Testis (tissue), 2 donors: ENCODE measurements at regions not wholly inside any gene's neighbourhood (a gene's known extent, or its start where the extent isn't known, plus 50 kb on each side); places are given as distances from the start of the nearest gene placed in this dataset.

Experiments
- DNase-seq: peaks from one replicate; pipeline ENCODE4 v3.0.0-alpha.2; 2019
- H3K27ac ChIP-seq, 2 donors: fragments of 200-600 bp; sonication (generic); one replicate each; pipeline ENCODE4 v1.5.1; 2019
- H3K27me3 ChIP-seq: fragments of 200-600 bp; sonication (generic); one replicate; pipeline ENCODE4 v1.5.1; 2019
- H3K36me3 ChIP-seq: fragments of 200-600 bp; sonication (generic); one replicate; pipeline ENCODE4 v1.5.1; 2017; ENCODE audit warnings: low read depth; ENCODE audit errors: missing control alignments
- H3K4me1 ChIP-seq: fragments of 200-600 bp; sonication (generic); one replicate; pipeline ENCODE4 v1.5.1; 2019
- H3K4me3 ChIP-seq, 2 donors: fragments of 200-600 bp; sonication (generic); one replicate each; pipeline ENCODE4 v1.5.1; 2017 to 2019
- H3K9me3 ChIP-seq: fragments of 200-600 bp; sonication (generic); one replicate; pipeline ENCODE4 v1.5.1; 2017
- POLR2A ChIP-seq: fragments of 450-650 bp; IDR thresholded peaks from one replicate; pipeline ENCODE4 v1.6.1; 2017; ENCODE audit warnings: antibody characterized with exemption, mild to moderate bottlenecking, moderate library complexity
- WGBS, 2 donors: methylation state at CpG; one replicate each; pipeline ENCODE4 v1.1.5; 2018; 5-methylcytosine and 5-hydroxymethylcytosine counted together
- intact Hi-C: fragments of 100-400 bp; cut with DNase I; formaldehyde crosslinking; loops from one replicate; pipeline ENCODE4 v1.15.1; 2023; ENCODE audit warnings: low total_unique reads
- TF ChIP-seq, protein P1 (sequence below), 3 experiments: fragments of 450-650 bp in 2 of 3; fragments of 200-600 bp in 1 of 3; sonication (generic) in 1 of 3; IDR thresholded peaks; one replicate each; pipeline ENCODE4 v1.5.1; 2016 to 2019; ENCODE audit warnings: antibody characterized with exemption in 3 of 3, mild to moderate bottlenecking in 2 of 3, moderate library complexity in 1 of 3

DNA sequence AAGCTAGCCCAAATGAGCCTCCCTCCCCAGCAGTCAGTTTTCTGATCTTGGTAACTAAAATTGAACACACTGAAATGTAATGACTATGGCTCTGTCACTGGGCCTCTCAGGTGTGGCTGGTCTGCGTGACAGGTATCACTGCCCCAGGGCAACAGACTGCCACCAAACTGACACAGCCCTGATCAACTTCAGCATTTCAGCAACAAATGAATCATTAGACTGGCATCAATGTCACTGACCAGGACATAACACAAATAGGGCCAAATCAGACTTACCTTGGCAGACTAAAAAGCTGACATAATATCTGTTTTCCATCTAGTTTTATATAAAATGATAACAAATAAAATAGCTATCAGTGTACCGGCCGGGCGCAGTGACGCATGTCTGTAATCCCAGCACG, 290.8 kb upstream of the CHAC2 start:
- intact Hi-C loops: no loop called here
- DNase-seq: no peak
- Histone ChIP-seq H3K27ac (no peak overlapping the region), H3K9me3 (no peaks in the 10 kb centered on the region), H3K4me3 (no peak overlapping the region), H3K4me1 (peaks cover 3% of the 10 kb centered on the region), H3K36me3 (no peaks in the 10 kb centered on the region), H3K27me3 (no peaks in the 10 kb centered on the region)
- TF ChIP-seq, protein P1, sequence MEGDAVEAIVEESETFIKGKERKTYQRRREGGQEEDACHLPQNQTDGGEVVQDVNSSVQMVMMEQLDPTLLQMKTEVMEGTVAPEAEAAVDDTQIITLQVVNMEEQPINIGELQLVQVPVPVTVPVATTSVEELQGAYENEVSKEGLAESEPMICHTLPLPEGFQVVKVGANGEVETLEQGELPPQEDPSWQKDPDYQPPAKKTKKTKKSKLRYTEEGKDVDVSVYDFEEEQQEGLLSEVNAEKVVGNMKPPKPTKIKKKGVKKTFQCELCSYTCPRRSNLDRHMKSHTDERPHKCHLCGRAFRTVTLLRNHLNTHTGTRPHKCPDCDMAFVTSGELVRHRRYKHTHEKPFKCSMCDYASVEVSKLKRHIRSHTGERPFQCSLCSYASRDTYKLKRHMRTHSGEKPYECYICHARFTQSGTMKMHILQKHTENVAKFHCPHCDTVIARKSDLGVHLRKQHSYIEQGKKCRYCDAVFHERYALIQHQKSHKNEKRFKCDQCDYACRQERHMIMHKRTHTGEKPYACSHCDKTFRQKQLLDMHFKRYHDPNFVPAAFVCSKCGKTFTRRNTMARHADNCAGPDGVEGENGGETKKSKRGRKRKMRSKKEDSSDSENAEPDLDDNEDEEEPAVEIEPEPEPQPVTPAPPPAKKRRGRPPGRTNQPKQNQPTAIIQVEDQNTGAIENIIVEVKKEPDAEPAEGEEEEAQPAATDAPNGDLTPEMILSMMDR (IDR thresholded peaks at IDR 0.05): no peak
- TF ChIP-seq POLR2A: no peak
- 96 to 100% methylated on average over 6 of the region's 6 CpGs for WGBS, 2 donors

DNA sequence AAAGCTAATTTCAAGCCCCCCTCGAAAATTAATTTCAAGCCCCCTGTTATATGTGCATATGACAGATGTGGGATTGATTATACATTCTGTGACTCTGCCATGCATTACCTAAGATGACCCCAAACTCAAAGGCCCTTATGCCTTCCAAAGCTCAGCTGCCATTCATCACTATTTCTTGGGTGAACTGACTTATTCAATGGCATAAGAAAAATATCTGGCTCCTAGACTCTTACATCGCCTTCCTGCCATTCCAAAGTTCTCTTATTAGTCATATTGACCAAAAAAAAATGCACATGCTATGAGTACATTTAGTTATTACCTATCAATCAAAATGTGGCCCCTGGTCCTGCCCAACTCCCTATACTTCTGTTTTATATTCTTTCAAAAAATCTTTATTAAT, 291.8 kb upstream of the CHAC2 start:
- no peaks in the 10 kb centered on the region for H3K36me3 ChIP-seq
- intact Hi-C loops: no loop called here
- H3K27me3 ChIP-seq: no peaks in the 10 kb centered on the region
- H3K27ac ChIP-seq: no peak overlapping the region
- TF ChIP-seq, protein P1 (IDR thresholded peaks at IDR 0.05): no peak
- TF ChIP-seq POLR2A: no peak
- DNase-seq: no peak
- H3K4me1 ChIP-seq: peaks cover 3% of the 10 kb centered on the region
- H3K9me3 ChIP-seq: no peaks in the 10 kb centered on the region
- WGBS, 2 donors: 88 to 92% methylated on average over 2 of the region's 2 CpGs
- H3K4me3 ChIP-seq: no peak overlapping the region

DNA sequence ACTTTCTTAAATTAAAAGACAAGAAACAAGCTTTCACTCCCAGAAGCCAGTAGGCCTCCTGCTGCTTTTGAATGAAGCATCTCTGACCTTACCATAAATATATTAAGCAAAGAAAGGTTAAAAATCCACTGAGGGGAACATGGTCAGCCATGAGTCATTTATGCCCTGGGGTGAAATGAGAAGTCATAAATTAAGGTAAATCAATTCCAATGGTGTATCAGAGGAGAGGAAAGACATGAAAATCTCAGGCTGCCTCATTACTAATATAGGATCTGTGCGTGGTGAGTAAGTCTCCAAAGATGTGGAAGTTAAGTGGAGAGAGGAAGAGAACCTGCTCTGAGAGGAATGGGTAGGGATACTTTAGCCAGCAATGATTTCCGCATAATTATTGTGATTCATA, 292.3 kb upstream of the CHAC2 start:
- no peak for TF ChIP-seq POLR2A
- TF ChIP-seq, protein P1 (IDR thresholded peaks at IDR 0.05): no peak
- Histone ChIP-seq H3K9me3 (no peaks in the 10 kb centered on the region), H3K4me1 (peaks cover 3% of the 10 kb centered on the region), H3K27ac (no peak overlapping the region), H3K36me3 (no peaks in the 10 kb centered on the region), H3K4me3 (no peak overlapping the region), H3K27me3 (no peaks in the 10 kb centered on the region)
- DNase-seq: no peak
- WGBS, 2 donors: 87 to 98% methylated on average over 2 of the region's 2 CpGs
- intact Hi-C loops: no loop called here

DNA sequence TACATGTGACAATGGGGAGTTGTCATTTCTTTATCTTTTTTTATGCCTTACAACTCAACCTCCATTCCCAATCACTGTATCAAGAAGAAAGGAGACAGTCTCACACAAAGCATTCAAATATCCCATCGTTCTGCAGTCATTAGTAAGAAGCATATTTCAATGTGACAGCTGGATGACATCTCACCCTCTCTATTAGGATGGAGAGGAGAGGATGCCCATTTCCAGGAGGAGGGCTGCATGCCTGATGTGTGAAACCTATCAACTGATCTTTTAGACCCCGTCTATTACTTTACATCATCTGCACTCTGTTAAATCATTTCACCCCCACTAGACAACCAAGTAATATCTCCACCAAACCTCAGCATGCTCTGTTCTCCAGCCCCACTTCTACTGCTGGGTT, 292.7 kb upstream of the CHAC2 start:
- no peak for DNase-seq
- no peak overlapping the region for H3K4me3 ChIP-seq
- no peaks in the 10 kb centered on the region for H3K36me3 ChIP-seq
- TF ChIP-seq, protein P1 (IDR thresholded peaks at IDR 0.05): no peak
- no peaks in the 10 kb centered on the region for H3K27me3 ChIP-seq
- H3K4me1 ChIP-seq: peaks cover 3% of the 10 kb centered on the region
- no peak overlapping the region for H3K27ac ChIP-seq
- intact Hi-C loops: no loop called here
- 48 to 69% methylated on average over 2 of the region's 2 CpGs for WGBS, 2 donors
- H3K9me3 ChIP-seq: no peaks in the 10 kb centered on the region

DNA sequence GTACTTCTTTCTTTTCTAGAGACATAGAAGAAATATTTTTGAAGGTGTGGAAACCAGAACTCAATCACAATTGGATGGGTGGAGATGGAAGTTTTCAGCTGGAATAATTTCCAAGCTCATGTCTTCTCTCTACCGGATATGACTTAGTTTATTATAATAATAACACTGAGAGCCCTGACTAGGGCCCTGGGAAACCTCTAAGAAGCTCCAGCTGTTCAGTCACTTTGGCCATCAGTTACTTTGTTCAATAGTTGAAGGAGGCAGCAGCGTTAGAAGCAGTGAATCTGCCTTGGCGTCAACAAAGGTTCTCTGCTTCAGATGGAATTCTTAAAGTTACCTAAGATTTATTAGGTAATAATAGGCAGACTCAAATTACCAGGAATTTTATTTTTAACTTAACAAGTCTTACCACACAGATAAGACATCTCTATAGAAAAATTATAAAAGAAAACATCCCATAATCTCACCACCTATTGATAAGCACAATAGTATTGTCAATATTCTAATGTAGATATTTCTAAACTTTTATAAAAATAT, 293.8 kb upstream of the CHAC2 start:
- Histone ChIP-seq H3K4me3 (no peak overlapping the region), H3K27me3 (no peaks in the 10 kb centered on the region), H3K9me3 (no peaks in the 10 kb centered on the region), H3K27ac (no peak overlapping the region), H3K4me1 (no peaks in the 10 kb centered on the region), H3K36me3 (no peaks in the 10 kb centered on the region)
- TF ChIP-seq, protein P1 (IDR thresholded peaks at IDR 0.05): no peak
- TF ChIP-seq POLR2A: no peak
- DNase-seq: no peak
- 54 to 58% methylated on average over 3 of the region's 3 CpGs for WGBS, 2 donors
- intact Hi-C loops: no loop called here
